Osteoblast (primary cell): ENCODE measurements at regions not wholly inside any gene's neighbourhood (a gene's known extent, or its start where the extent isn't known, plus 50 kb on each side); places are given as distances from the start of the nearest gene placed in this dataset.

Experiments used
- DNase-seq: peaks from one replicate; pipeline ENCODE4 v3.0.0; 2011; ENCODE audit warnings: low spot score, mixed read lengths; ENCODE audit not compliant: insufficient read length; ENCODE audit errors: missing footprints
- H2AFZ ChIP-seq: 2 replicates; pipeline ENCODE4 v1.6.0; 2011; ENCODE audit warnings: mild to moderate bottlenecking, low read length
- H3K27ac ChIP-seq: 2 replicates; pipeline ENCODE4 v1.5.1; 2011; ENCODE audit warnings: mild to moderate bottlenecking, low read depth, low read length, moderate library complexity
- H3K27me3 ChIP-seq: 2 replicates; pipeline ENCODE4 v1.6.0; 2012; ENCODE audit warnings: mild to moderate bottlenecking, control low read depth, inconsistent platforms, low read length, moderate library complexity; ENCODE audit not compliant: insufficient read depth
- H3K36me3 ChIP-seq: 2 replicates; pipeline ENCODE4 v1.5.1; 2011; ENCODE audit warnings: mild to moderate bottlenecking, low read length, control low read depth, moderate library complexity; ENCODE audit not compliant: insufficient read depth
- H3K4me1 ChIP-seq: 2 replicates; pipeline ENCODE4 v1.5.1; 2011; ENCODE audit warnings: mild to moderate bottlenecking, low read length, control low read depth, moderate library complexity; ENCODE audit not compliant: insufficient read depth
- H3K4me2 ChIP-seq: 2 replicates; pipeline ENCODE4 v1.6.0; 2011; ENCODE audit warnings: mild to moderate bottlenecking, low read length; ENCODE audit not compliant: insufficient read depth
- H3K4me3 ChIP-seq: fragments of 200-600 bp; sonication (generic); 3 replicates; pipeline ENCODE4 v1.5.1; 2012; ENCODE audit warnings: mild to moderate bottlenecking, low read length, inconsistent platforms; ENCODE audit not compliant: insufficient read depth
- H3K79me2 ChIP-seq: 2 replicates; pipeline ENCODE4 v1.6.0; 2012; ENCODE audit warnings: mild to moderate bottlenecking, low read length, control low read depth, inconsistent platforms; ENCODE audit not compliant: insufficient read depth
- H3K9me3 ChIP-seq: 2 replicates; pipeline ENCODE4 v1.5.1; 2011; ENCODE audit warnings: low read depth, low read length, control low read depth
- H4K20me1 ChIP-seq: 2 replicates; pipeline ENCODE4 v1.6.0; 2012; ENCODE audit warnings: mild to moderate bottlenecking, low read length, control low read depth; ENCODE audit not compliant: insufficient read depth
- TF ChIP-seq, protein P1 (sequence below): IDR thresholded peaks from 2 replicates; pipeline ENCODE4 v1.5.1; 2011; ENCODE audit warnings: mild to moderate bottlenecking, low read depth, low read length, moderate library complexity; ENCODE audit errors: extremely low read depth

DNA sequence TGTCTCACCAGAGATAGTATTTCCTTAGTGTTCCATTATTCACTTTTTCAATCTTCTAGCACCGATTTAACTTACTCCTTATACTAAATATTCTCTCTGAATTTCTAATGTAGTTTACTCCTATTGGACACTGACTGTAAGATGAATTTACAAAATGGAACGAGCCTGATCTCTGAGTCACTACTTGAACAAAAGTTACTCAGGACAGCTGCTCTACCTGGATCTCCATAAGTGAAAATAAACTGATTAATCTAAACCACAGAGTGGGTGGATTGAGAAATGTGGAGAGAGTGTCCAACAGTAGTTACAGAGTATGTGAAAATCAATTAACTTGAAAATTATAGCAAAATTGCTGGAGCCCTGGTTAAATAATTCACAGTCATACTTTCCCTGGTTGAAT, 141.7 kb upstream of the CHORDC1 start:
- Histone ChIP-seq H3K27me3 (no peaks in the 10 kb centered on the region), H3K9me3 (peaks cover 2% of the 10 kb centered on the region), H3K36me3 (no peaks in the 10 kb centered on the region), H3K27ac (no peak overlapping the region), H3K4me3 (no peak overlapping the region), H3K4me2 (no peak overlapping the region), H3K79me2 (no peaks in the 10 kb centered on the region), H2AFZ (no peak overlapping the region), H4K20me1 (no peaks in the 10 kb centered on the region), H3K4me1 (no peaks in the 10 kb centered on the region)
- TF ChIP-seq, protein P1, sequence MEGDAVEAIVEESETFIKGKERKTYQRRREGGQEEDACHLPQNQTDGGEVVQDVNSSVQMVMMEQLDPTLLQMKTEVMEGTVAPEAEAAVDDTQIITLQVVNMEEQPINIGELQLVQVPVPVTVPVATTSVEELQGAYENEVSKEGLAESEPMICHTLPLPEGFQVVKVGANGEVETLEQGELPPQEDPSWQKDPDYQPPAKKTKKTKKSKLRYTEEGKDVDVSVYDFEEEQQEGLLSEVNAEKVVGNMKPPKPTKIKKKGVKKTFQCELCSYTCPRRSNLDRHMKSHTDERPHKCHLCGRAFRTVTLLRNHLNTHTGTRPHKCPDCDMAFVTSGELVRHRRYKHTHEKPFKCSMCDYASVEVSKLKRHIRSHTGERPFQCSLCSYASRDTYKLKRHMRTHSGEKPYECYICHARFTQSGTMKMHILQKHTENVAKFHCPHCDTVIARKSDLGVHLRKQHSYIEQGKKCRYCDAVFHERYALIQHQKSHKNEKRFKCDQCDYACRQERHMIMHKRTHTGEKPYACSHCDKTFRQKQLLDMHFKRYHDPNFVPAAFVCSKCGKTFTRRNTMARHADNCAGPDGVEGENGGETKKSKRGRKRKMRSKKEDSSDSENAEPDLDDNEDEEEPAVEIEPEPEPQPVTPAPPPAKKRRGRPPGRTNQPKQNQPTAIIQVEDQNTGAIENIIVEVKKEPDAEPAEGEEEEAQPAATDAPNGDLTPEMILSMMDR, result no peak
- DNase-seq, result no peak

DNA sequence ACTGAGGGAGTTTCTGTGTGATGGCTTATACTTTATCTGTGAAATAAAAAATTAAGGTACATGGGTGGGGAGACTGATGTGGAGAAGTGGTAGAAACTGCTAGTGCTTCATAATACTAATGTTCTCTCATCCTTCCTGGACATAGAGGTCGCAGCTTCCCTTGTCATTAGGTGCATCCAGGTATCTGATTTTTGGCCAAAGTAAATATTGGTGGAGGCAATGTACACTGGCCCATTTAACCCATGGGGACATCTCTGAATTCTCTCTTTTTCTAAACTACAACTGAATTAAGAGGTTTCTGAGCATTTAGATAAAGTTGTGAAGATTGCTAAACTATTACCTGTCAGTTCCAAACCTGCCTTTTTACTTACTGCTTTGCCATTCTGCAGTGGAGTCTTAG, 140.9 kb upstream of the CHORDC1 start:
- no peaks in the 10 kb centered on the region for H4K20me1 ChIP-seq
- H3K79me2 ChIP-seq, result no peaks in the 10 kb centered on the region
- DNase-seq, result no peak
- peaks cover 2% of the 10 kb centered on the region for H3K9me3 ChIP-seq
- no peaks in the 10 kb centered on the region for H3K36me3 ChIP-seq
- no peaks in the 10 kb centered on the region for H3K4me1 ChIP-seq
- no peak overlapping the region for H3K4me2 ChIP-seq
- H3K27me3 ChIP-seq, result no peaks in the 10 kb centered on the region
- no peak overlapping the region for H2AFZ ChIP-seq
- no peak overlapping the region for H3K4me3 ChIP-seq
- TF ChIP-seq, protein P1, result no peak
- no peak overlapping the region for H3K27ac ChIP-seq

DNA sequence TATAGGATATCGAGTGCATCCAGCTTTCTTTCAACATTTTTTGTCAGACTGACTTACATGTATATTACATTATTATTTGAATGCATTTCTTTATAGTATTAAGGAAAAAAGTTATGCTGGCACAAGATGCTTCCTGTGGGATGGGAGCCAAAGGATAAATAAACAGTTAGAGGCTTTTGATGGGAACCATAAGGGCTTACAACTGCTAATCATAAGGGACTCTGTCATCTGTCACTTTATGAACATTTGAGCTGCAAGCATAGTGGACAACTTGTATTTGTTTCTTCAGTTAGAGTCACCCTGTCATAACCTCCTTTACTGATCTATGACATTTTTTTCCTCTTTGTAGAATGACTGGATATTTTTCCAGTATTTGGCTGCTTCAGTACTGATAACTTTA, 132.4 kb upstream of the CHORDC1 start:
- Histone ChIP-seq H3K9me3 (peaks cover 2% of the 10 kb centered on the region), H4K20me1 (no peaks in the 10 kb centered on the region), H3K4me3 (no peak overlapping the region), H3K4me1 (no peaks in the 10 kb centered on the region), H3K79me2 (no peaks in the 10 kb centered on the region), H2AFZ (no peak overlapping the region), H3K27ac (no peak overlapping the region), H3K36me3 (no peaks in the 10 kb centered on the region), H3K4me2 (no peak overlapping the region), H3K27me3 (no peaks in the 10 kb centered on the region)
- TF ChIP-seq, protein P1, result no peak
- no peak for DNase-seq

DNA sequence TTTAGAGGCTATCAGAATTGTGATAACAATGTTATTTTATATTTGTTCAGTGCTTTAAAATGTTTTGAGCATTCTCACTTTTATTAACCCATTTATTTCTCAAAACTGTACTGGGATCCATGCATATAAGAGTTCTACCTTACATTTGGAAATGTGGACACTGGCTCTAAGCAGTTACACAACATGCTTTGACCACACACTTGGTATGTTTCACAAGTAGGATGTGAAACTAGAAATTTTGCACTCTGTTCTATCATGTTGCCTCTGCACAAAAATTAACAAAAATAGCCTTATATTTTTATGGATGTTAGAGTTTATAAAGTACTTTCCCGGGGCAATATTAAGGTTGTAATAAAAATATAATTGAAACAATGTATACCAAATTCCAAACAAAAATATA, 126.9 kb upstream of the CHORDC1 start:
- Histone ChIP-seq H3K27ac (no peak overlapping the region), H3K4me3 (no peak overlapping the region), H3K36me3 (no peaks in the 10 kb centered on the region), H4K20me1 (no peaks in the 10 kb centered on the region), H3K4me2 (no peak overlapping the region), H3K27me3 (no peaks in the 10 kb centered on the region), H3K79me2 (no peaks in the 10 kb centered on the region), H3K4me1 (no peaks in the 10 kb centered on the region), H2AFZ (no peak overlapping the region), H3K9me3 (peaks cover 2% of the 10 kb centered on the region)
- no peak for DNase-seq
- TF ChIP-seq, protein P1, result no peak
